Renal cortical epithelial cell (primary cell): ENCODE measurements at regions not wholly inside any gene's neighbourhood (a gene's known extent, or its start where the extent isn't known, plus 50 kb on each side); places are given as distances from the start of the nearest gene placed in this dataset.
A peak's percentile ranks its signal among the peaks of the same experiment; 100 is the strongest.
"Not testable (repeated sequence)": the region's sequence is repeated elsewhere in the genome, so short reads cannot be mapped to it uniquely, and the experiment has no call there.

ENCODE experiments used
- DNase-seq: peaks from one replicate; pipeline ENCODE4 v3.0.0-alpha.2; 2011; ENCODE audit warnings: low read depth

GRCh38 chr2:100741880-100742276 is 78.1 kb upstream of the NPAS2 start:
- no peak for DNase-seq

- peak; percentile 93 for DNase-seq
These were observed 77.4 kb upstream of the NPAS2 start for GRCh38 chr2:100742277-100743254.

GRCh38 chr2:100743741-100744140 is 76.2 kb upstream of the NPAS2 start:
- DNase-seq, result no peak

GRCh38 chr2:100744184-100744583 is 75.8 kb upstream of the NPAS2 start:
- DNase-seq, result no peak

- DNase-seq, result peak; percentile 72
These were observed 75.3 kb upstream of the NPAS2 start for GRCh38 chr2:100744589-100744988.

DNA sequence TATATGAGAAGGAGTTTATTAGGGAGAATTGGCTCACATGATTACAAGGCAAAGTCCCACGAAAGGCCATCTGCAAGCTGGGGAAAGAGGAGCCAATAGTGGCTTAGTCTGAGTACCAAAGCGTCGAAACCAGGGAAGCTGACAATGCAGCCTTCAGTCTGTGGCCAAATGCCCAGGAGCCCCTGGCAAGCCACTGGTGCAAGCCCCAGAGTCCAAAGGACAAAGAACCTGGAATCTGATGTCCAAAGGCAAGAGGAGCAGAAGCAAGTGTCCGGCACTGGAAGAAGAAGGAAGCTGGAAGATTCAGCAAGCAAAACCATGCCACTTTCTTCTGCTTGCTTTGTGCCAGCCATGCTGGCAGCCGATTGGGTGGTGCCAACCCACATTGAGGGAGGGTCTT is 74.3 kb upstream of the NPAS2 start:
- no peak for DNase-seq

- no peak for DNase-seq
These were observed 72.4 kb upstream of the NPAS2 start for GRCh38 chr2:100747551-100747950.

DNA sequence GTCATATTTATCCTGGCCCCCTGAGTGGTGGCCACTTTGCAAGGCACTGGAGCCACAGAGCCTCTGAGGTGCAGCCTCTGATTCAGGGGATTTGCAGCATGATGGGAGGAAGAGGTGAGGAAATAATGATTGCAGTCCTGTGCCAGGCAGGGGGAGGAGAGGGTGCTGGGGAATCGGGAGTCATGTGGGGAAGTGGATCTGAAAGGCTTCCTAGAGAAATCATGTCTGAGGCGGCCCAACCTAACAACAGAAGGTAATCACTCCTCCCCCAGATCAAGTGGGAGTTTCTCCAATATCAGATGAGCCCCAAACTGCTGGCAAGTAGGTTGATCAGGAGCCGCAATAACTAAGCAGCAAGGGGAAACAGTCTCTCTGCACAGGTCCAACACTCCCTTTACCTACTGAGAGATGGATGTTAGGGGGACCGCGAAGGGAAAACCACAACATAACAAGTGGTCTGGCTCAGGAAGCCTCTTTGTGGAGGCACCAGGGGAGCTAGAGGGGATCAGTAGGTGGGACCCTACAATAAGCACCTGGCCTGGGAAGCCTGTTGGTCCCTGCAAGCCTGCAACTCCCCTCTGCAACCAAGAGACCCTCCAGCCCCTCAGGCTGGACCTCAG is 71.8 kb upstream of the NPAS2 start:
- no peak for DNase-seq

GRCh38 chr2:100748673-100749072 is 71.3 kb upstream of the NPAS2 start:
- peak; percentile 64 for DNase-seq

- no peak for DNase-seq
These were observed 70.0 kb upstream of the NPAS2 start for GRCh38 chr2:100749771-100750542.

DNA sequence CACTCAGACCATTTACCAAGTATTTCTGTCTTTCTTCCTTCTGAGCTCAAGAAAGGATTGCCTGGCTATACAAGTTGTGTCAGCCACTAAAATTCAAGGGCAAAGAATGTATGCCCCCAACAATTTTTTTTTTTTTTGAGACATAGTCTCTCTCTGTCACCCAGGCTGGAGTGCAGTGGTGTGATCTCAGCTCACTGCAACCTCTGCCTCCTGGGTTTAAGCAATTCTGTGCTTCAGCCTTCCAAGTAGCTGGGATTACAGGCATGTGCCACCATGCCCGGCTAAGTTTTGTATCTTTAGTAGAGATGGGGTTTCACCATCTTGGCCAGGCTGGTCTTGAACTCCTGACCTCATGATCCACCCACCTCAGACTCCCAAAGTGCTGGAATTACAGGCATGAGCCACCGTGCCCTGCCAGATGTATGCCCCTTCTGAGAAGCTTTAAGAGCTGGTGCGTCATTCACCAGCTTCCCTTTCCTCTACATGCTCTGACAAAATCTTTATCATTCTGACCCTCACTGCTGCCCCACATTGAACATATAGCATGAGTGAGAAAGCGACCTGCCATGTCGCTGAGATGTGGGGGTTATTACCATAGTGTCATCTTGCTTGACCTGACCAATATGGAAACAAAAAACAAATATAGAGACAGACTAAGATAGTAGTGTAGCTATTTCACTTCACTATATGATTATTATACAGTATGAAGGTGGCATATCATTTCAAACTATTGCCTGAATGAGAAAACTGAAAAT is 67.9 kb upstream of the NPAS2 start:
- not testable (repeated sequence) for DNase-seq

DNA sequence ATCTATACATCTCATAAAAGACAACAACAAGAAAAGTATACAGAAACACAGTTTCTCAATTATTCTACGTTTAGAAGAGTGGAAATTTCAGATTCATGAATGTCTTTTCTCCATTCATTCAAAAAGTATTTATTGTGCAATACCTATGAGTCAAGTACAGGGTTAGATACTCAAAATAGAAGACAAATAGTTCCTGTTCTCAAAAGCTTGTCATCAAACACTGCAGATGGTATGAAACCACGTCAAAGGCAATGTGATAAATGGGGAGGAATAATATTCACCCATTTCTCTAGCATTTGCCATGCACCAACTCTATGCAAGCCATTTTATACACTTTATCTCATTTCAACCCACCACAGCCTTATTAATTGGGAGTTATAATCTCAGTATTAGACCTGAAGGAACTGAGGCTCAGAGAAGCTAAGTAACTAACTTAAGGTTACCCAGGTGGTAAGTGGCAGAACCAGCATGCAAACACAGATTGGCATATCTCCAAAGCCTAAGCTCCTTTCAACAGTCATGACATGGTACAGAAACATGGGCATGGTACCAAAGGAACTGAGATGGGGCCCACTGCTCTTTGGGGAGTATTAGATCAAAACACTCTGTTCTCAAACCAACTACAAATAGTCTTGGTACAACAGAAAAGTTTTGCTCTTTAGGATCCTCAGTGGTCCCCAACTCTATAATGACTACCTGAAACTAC is 67.2 kb upstream of the NPAS2 start:
- peak; percentile 95 for DNase-seq

GRCh38 chr2:100753444-100753843 is 66.5 kb upstream of the NPAS2 start:
- DNase-seq, result no peak

- no peak for DNase-seq
These were observed 66.1 kb upstream of the NPAS2 start for GRCh38 chr2:100753881-100754280.

GRCh38 chr2:100754951-100755350 is 65.0 kb upstream of the NPAS2 start:
- DNase-seq, result no peak

DNA sequence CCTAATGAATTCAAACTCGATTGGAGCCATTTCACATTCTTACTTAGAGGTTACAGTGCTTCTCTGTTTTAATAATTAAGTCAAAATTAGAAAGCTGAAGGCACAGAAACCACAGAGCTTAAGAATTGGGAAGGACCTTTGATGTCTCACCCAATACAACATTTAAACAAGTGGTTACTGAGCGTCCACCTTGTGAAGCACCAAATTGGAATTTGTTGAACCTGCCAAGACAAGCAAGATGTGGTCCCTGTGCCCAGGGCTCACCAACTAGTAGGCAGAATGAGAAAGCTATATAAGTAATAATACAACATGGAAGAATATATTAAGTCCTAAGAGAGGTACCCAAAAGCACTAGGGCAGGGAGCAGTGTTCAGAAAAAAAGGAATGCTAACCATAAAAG is 64.5 kb upstream of the NPAS2 start:
- peak; percentile 85 for DNase-seq

DNA sequence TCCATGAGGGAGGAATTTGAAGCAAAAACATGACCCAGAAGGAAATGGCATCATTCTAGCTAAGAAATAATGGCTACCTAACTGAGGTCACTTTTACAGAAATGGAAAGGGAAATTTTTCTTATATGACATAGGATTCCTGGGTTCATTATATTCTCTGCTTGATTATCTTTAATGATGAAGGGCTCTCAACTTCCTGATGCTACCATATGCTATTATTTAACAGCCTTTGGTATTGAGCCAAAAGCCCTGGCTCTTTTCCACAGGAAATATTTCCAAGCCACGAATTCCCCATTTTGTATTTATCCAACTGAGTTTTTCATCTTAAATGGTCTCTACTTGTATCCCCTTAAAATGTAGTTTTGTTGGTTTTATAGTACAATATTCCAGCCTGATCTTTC is 63.2 kb upstream of the NPAS2 start:
- DNase-seq, result no peak

DNA sequence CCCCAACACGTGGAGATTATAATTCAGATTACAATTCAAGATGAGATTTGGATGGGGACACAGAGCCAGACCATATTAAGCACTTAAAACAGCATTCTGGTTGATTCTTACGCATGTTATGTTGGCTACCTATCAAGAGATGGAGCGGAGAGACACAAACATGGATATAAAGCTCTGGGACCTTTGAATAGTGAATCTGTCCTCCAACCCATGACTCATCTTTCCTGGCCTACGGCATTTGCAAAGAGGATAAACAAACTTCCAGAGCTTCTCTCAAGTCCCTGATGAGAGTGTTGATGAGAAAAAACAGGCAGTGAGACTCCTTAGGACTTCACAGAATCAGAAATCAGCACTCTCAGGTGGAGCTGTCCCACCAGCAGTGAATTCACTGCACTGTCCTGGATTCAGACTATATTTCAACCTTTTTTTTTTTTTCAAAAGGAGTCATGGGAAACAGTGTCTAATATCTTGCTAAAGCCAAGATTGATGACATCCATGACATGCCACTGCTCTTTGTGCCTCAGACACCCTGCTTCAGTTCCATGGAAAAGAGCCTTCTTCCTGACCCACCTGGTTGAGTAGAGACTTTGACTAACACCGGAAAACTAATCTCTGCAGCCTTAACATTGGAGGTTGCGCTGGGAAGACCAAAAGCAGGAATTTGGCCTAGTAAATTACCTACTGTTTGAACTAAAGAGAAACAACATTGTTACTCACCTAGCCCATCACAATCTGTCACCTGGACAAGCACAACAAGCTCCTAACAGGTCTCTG is 62.1 kb upstream of the NPAS2 start:
- peak; percentile 80 for DNase-seq

DNA sequence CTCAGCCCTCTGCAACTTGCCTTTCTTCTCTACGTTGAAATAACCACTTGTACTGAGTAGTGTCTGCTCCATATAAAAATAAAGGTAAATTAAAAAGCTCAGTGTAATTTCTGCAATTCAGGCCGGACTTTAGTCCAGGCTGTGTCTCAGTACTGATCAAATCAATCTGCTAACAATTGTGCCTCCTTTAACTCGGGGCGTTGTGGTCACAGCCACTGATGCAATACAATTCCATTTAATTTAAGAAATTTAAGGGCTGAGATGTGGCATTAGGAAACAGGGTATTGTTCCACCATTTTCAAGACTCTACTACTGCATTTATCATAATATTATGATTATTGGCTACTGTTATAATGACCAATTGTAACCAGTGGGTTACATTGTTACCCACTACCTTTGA is 60.0 kb upstream of the NPAS2 start:
- no peak for DNase-seq

GRCh38 chr2:100761365-100761764 is 58.6 kb upstream of the NPAS2 start:
- no peak for DNase-seq
